ENCODE measurements at regions not wholly inside any gene's neighbourhood (a gene's known extent, or its start where the extent isn't known, plus 50 kb on each side); places are given as distances from the start of the nearest gene placed in this dataset.
"Not testable (repeated sequence)": the region's sequence is repeated elsewhere in the genome, so short reads cannot be mapped to it uniquely, and the experiment has no call there.

DNA sequence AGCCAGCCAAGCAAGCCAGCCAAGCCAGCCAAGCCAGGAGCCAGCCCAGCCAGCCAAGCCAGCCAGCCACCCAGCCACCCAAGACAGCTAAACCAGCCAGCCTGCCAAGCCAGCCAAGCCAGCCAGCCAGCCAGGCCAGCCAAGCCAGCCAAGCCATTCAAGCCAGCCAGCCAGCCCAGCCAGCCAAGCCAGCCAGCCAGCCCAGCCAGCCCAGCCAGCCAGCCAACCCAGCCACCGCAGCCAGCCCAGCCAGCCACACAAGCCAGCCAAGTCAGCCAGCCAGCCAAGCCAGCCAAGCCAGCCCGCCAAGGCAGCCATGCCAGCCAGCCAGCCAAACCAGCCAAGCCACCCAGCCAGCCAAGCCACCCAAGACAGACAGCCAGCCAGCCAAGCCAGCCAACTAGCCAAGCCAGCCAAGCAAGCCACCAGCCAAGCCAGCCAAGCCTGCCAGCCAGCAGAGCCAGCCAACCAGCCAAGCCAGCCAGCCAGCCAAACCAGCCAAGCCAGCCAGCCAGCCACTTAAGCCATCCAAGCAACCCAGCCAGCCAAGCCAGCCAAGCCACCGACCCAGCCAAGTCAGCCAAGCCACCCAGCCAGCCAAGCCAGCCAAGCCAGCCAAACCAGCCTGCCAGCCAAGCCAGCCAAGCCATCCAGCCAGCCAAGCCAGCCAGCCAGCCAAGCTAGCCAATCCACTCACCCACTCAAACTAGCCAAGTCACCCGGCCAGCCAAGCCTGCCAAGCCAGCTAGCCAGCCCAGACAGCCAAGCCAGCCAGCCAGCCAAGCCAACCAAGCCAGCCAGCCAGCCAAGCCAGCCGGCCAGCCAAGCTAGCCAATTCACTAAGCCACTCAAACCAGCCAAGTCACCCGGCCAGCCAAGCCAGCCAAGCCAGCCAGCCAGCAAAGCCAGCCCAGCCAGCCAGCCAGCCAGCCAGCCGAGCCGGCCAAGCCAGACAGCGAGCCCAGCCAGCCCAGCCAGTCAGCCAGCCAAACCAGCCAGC lies 328.8 kb upstream of the PLGLB2 start:
- intact Hi-C loops (cut with DNase I); H3K27ac ChIP-seq; H3K4me3 ChIP-seq; H3K4me1 ChIP-seq; H3K27me3 ChIP-seq; H3K9me3 ChIP-seq; H3K36me3 ChIP-seq: not testable (repeated sequence)
- peak in 1 of 2 donors; percentile 81 for DNase-seq (ENCODE audit: extremely low spot score in 2 of 2)

DNA sequence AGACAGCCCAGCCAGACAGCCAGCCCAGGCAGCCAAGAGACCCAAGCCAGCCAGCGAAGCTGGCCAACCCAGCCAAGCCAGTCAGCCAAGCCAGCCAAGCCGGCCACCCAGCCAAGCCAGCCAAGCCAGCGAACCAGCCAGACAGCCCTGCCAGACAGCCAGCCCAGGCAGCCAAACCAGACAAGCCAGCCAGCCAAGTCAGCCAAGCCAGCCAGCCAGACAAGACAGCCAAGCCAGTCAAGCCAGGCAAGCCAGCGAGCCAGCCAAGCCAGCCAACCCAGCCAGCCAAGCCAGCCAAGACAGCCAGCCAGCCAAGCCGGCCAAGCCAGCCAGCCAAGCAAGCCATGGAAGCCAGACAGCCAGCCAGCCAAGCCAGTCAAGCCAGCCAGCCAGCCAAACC lies 327.9 kb upstream of the PLGLB2 start:
- H3K36me3 ChIP-seq; H3K4me3 ChIP-seq; DNase-seq (ENCODE audit: extremely low spot score in 2 of 2); H3K4me1 ChIP-seq; H3K27me3 ChIP-seq; H3K27ac ChIP-seq; intact Hi-C loops (cut with DNase I); H3K9me3 ChIP-seq: not testable (repeated sequence)

- H3K9me3 ChIP-seq; H3K27me3 ChIP-seq; DNase-seq (ENCODE audit: extremely low spot score in 2 of 2); H3K27ac ChIP-seq; H3K4me3 ChIP-seq; intact Hi-C loops (cut with DNase I); H3K4me1 ChIP-seq; H3K36me3 ChIP-seq: not testable (repeated sequence)
Measured at GRCh38 chr2:87420954-87421353, 326.9 kb upstream of the PLGLB2 start.

GRCh38 chr2:87423796-87424762 lies 323.8 kb upstream of the PLGLB2 start:
- H3K9me3 ChIP-seq; intact Hi-C loops (cut with DNase I); H3K27me3 ChIP-seq; H3K4me3 ChIP-seq; DNase-seq (ENCODE audit: extremely low spot score in 2 of 2); H3K4me1 ChIP-seq; H3K27ac ChIP-seq; H3K36me3 ChIP-seq: not testable (repeated sequence)

DNA sequence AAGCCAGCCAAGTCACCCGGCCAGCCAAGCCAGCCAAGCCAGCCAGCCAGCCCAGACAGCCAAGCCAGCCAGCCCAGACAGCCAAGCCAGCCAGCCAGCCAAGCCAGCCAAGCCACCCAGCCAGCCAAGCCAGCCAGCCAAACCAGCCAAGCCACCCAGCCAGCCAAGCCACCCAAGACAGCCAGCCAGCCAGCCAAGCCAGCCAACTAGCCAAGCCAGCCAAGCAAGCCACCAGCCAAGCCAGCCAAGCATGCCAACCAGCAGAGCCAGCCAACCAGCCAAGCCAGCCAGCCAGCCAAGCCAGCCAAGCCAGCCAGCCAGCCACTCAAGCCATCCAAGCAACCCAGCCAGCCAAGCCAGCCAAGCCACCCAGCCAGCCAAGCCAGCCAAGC lies 323.1 kb upstream of the PLGLB2 start:
- intact Hi-C loops (cut with DNase I); H3K9me3 ChIP-seq; DNase-seq (ENCODE audit: extremely low spot score in 2 of 2); H3K36me3 ChIP-seq; H3K4me3 ChIP-seq; H3K27ac ChIP-seq; H3K27me3 ChIP-seq; H3K4me1 ChIP-seq: not testable (repeated sequence)

DNA sequence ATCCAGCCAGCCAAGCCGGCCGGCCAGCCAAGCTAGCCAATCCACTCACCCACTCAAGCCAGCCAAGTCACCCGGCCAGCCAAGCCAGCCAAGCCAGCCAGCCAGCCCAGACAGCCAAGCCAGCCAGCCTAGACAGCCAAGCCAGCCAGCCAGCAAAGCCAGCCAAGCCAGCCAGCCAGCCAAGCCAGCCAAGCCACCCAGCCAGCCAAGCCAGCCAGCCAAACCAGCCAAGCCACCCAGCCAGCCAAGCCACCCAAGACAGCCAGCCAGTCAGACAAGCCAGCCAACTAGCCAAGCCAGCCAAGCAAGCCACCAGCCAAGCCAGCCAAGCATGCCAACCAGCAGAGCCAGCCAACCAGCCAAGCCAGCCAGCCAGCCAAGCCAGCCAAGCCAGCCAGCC lies 322.7 kb upstream of the PLGLB2 start:
- H3K9me3 ChIP-seq; H3K36me3 ChIP-seq; H3K4me3 ChIP-seq; intact Hi-C loops (cut with DNase I); DNase-seq (ENCODE audit: extremely low spot score in 2 of 2); H3K4me1 ChIP-seq; H3K27me3 ChIP-seq; H3K27ac ChIP-seq: not testable (repeated sequence)

DNA sequence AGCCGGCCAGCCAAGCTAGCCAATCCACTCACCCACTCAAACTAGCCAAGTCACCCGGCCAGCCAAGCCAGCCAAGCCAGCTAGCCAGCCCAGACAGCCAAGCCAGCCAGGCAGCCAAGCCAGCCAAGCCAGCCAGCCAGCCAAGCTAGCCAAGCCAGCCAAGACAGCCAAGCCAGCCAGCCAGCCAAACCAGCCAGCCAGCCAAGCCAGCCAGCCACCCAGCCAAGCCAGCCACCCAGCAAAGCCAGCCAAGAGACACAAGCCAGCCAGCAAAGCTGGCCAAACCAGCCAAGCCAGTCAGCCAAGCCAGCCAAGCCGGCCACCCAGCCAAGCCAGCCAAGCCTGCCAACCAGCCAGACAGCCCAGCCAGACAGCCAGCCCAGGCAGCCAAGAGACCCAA lies 322.2 kb upstream of the PLGLB2 start:
- intact Hi-C loops (cut with DNase I); H3K36me3 ChIP-seq; H3K4me3 ChIP-seq; H3K27ac ChIP-seq; H3K9me3 ChIP-seq; H3K27me3 ChIP-seq; H3K4me1 ChIP-seq; DNase-seq (ENCODE audit: extremely low spot score in 2 of 2): not testable (repeated sequence)

GRCh38 chr2:87428452-87429130 lies 319.3 kb upstream of the PLGLB2 start:
- H3K9me3 ChIP-seq; intact Hi-C loops (cut with DNase I); H3K27ac ChIP-seq; H3K4me1 ChIP-seq; H3K4me3 ChIP-seq; H3K27me3 ChIP-seq; H3K36me3 ChIP-seq: not testable (repeated sequence)
- DNase-seq (ENCODE audit: extremely low spot score in 2 of 2) = peak in 1 of 2 donors; percentile 92

DNA sequence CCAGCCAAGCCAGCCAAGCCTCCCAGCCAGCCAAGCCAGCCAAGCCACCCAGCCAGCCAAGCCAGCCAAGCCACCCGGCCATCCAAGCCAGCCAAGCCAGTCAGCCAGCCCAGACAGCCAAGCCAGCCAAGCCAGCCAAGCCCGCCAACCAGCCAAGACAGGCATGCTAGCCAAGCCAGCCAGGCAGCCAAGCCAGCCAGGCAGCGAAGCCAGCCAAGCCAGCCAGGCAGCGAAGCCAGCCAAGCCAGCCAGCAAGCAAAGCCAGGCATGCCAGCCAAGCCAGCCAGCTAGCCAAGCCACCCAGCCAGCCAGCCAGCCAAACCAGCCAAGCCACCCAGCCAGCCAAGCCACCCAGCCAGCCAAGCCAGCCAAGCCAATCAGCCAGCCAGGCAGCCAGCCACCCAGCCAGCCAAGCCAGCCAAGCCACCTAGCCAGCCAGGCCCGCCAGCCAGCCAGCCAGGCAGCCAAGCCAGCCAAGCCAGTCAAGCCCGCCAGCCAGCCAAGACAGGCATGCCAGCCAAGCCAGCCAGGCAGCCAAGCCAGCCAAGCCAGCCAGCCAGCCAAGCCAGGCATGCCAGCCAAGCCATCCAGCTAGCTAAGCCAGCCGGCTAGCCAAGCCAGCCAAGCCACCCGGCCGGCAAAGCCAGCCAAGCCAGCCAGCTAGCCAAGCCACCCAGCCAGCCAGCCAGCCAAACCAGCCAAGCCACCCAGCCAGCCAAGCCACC lies 318.5 kb upstream of the PLGLB2 start:
- DNase-seq (ENCODE audit: extremely low spot score in 2 of 2); H3K27ac ChIP-seq; H3K4me1 ChIP-seq; H3K9me3 ChIP-seq; H3K27me3 ChIP-seq; H3K4me3 ChIP-seq; intact Hi-C loops (cut with DNase I); H3K36me3 ChIP-seq: not testable (repeated sequence)

DNA sequence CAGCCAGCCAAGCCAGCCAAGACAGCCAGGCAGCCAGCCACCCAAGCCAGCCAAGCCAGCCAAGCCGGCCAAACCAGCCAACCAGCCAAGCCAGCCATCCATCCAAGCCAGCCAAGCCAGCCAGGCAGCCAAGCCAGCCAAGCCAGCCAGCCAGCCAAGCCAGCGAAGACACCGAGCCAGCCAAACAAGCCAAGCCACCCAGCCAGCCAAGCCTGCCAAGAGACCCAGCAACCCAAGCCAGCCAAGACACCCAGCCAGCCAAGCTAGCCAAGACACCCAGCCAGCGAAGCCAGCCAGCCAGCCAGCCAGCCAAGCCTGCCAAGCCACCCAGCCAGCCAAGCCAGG lies 318.0 kb upstream of the PLGLB2 start:
- H3K27me3 ChIP-seq; H3K36me3 ChIP-seq; intact Hi-C loops (cut with DNase I); H3K9me3 ChIP-seq; H3K4me1 ChIP-seq; H3K27ac ChIP-seq; H3K4me3 ChIP-seq; DNase-seq (ENCODE audit: extremely low spot score in 2 of 2): not testable (repeated sequence)

- H3K27me3 ChIP-seq; H3K4me3 ChIP-seq; H3K36me3 ChIP-seq; intact Hi-C loops (cut with DNase I); H3K4me1 ChIP-seq; DNase-seq (ENCODE audit: extremely low spot score in 2 of 2); H3K27ac ChIP-seq; H3K9me3 ChIP-seq: not testable (repeated sequence)
Measured at GRCh38 chr2:87431051-87431450, 316.8 kb upstream of the PLGLB2 start.

- H3K27ac ChIP-seq; H3K4me1 ChIP-seq; H3K9me3 ChIP-seq; H3K4me3 ChIP-seq; H3K27me3 ChIP-seq; intact Hi-C loops (cut with DNase I); H3K36me3 ChIP-seq; DNase-seq (ENCODE audit: extremely low spot score in 2 of 2): not testable (repeated sequence)
Measured at GRCh38 chr2:87432711-87433453, 315.0 kb upstream of the PLGLB2 start.
